Activated CD4-positive, alpha-beta T cell treated with anti-CD3 and anti-CD28 coated beads for 36 hours (primary cell): ENCODE measurements at regions not wholly inside any gene's neighbourhood (a gene's known extent, or its start where the extent isn't known, plus 50 kb on each side); places are given as distances from the start of the nearest gene placed in this dataset.

ENCODE experiments used
- ATAC-seq: fragments of 200-7000 bp; cut with Tn5 transposase; one replicate; pipeline ENCODE4 v1.10.0; 2021; ENCODE audit warnings: mild to moderate bottlenecking, moderate library complexity
- CTCF ChIA-PET: fragments of 350-600 bp; sonication (Branson Sonifier 250); formaldehyde crosslinking; loops from one replicate; lab custom pipeline; 2021; ENCODE audit warnings: antibody characterized with exemption; lab: Charles Lee
- POLR2A ChIA-PET: fragments of 350-600 bp; sonication (Branson Sonifier 250); formaldehyde crosslinking; loops from one replicate; lab custom pipeline; 2021; ENCODE audit warnings: antibody characterized with exemption, inconsistent platforms; lab: Charles Lee
- DNase-seq: peaks from one replicate; pipeline ENCODE4 v3.0.0-alpha.2; 2020
- H3K27ac Mint-ChIP-seq: one replicate; pipeline ENCODE4 v1.8.0; 2021; ENCODE audit warnings: mixed read lengths
- H3K27me3 Mint-ChIP-seq: one replicate; pipeline ENCODE4 v1.8.0; 2021; ENCODE audit warnings: mixed read lengths
- H3K36me3 Mint-ChIP-seq: one replicate; pipeline ENCODE4 v1.8.0; 2021; ENCODE audit warnings: low read depth, mixed read lengths
- H3K4me1 Mint-ChIP-seq: one replicate; pipeline ENCODE4 v1.8.0; 2021; ENCODE audit warnings: mixed read lengths
- H3K4me3 Mint-ChIP-seq: one replicate; pipeline ENCODE4 v1.8.0; 2021; ENCODE audit warnings: mild to moderate bottlenecking, moderate library complexity, mixed read lengths
- H3K9me3 Mint-ChIP-seq: one replicate; pipeline ENCODE4 v1.8.0; 2021; ENCODE audit warnings: low read depth, mixed read lengths
- intact Hi-C, 2 experiments: fragments of 100-400 bp; cut with DNase I in 1 of 2; cut with micrococcal nuclease in 1 of 2; formaldehyde crosslinking; loops; one replicate each; pipeline versions ENCODE4 v1.14.2 to v1.15.1; 2022 to 2024; cut with DNase I, micrococcal nuclease

- no peaks in the 10 kb centered on the region for H3K27me3 Mint-ChIP-seq
- H3K36me3 Mint-ChIP-seq = no peaks in the 10 kb centered on the region
- ChIA-PET CTCF (no interaction called here), POLR2A (no interaction called here)
- no peaks in the 10 kb centered on the region for H3K4me1 Mint-ChIP-seq
- no peak overlapping the region for H3K4me3 Mint-ChIP-seq
- no peak for DNase-seq
- no peak overlapping the region for H3K27ac Mint-ChIP-seq
- intact Hi-C loops = no loop called here
- ATAC-seq = no peak
- no peaks in the 10 kb centered on the region for H3K9me3 Mint-ChIP-seq
Measured at GRCh38 chr6:91341473-91341872, 754.6 kb upstream of the MAP3K7 start.

GRCh38 chr6:91340896-91341395 lies 754.1 kb upstream of the MAP3K7 start:
- Mint-ChIP-seq H3K4me3 (no peak overlapping the region), H3K36me3 (no peaks in the 10 kb centered on the region), H3K4me1 (no peaks in the 10 kb centered on the region), H3K27ac (no peak overlapping the region), H3K27me3 (no peaks in the 10 kb centered on the region), H3K9me3 (no peaks in the 10 kb centered on the region)
- intact Hi-C loops = no loop called here
- ChIA-PET CTCF (no interaction called here), POLR2A (no interaction called here)
- ATAC-seq (no peak), DNase-seq (no peak)

GRCh38 chr6:91337967-91338366 lies 751.1 kb upstream of the MAP3K7 start:
- Mint-ChIP-seq H3K36me3 (no peaks in the 10 kb centered on the region), H3K9me3 (no peaks in the 10 kb centered on the region), H3K27me3 (no peaks in the 10 kb centered on the region), H3K4me3 (no peak overlapping the region), H3K27ac (no peak overlapping the region), H3K4me1 (no peaks in the 10 kb centered on the region)
- CTCF ChIA-PET = interaction anchor here (0.7 to 1.1 kb wide), 2 partner anchors 29 to 449 kb away, joined by 3 read pairs; no protein-coding TSS in a partner anchor
- no peak for DNase-seq
- POLR2A ChIA-PET = no interaction called here
- intact Hi-C loops = no loop called here
- ATAC-seq = no peak

GRCh38 chr6:91330896-91331295 lies 744.0 kb upstream of the MAP3K7 start:
- no peaks in the 10 kb centered on the region for H3K4me1 Mint-ChIP-seq
- intact Hi-C loops = no loop called here
- H3K27me3 Mint-ChIP-seq = no peaks in the 10 kb centered on the region
- CTCF ChIA-PET = no interaction called here
- POLR2A ChIA-PET = interaction anchor here (0.6 kb wide), 1 partner anchor 79 kb away, joined by 4 read pairs; no protein-coding TSS in a partner anchor
- no peaks in the 10 kb centered on the region for H3K9me3 Mint-ChIP-seq
- H3K27ac Mint-ChIP-seq = no peak overlapping the region
- DNase-seq (no peak), ATAC-seq (no peak)
- H3K36me3 Mint-ChIP-seq = no peaks in the 10 kb centered on the region
- no peak overlapping the region for H3K4me3 Mint-ChIP-seq

- H3K4me1 Mint-ChIP-seq = no peaks in the 10 kb centered on the region
- intact Hi-C loops = no loop called here
- ChIA-PET CTCF (interaction anchor here (0.9 kb wide), 1 partner anchor 17 kb away, joined by 3 read pairs; no protein-coding TSS in a partner anchor), POLR2A (no interaction called here)
- H3K36me3 Mint-ChIP-seq = no peaks in the 10 kb centered on the region
- no peak overlapping the region for H3K4me3 Mint-ChIP-seq
- no peak overlapping the region for H3K27ac Mint-ChIP-seq
- no peaks in the 10 kb centered on the region for H3K27me3 Mint-ChIP-seq
- DNase-seq = no peak
- ATAC-seq = no peak
- no peaks in the 10 kb centered on the region for H3K9me3 Mint-ChIP-seq
Measured at GRCh38 chr6:91328241-91328640, 741.4 kb upstream of the MAP3K7 start.

- Mint-ChIP-seq H3K9me3 (no peaks in the 10 kb centered on the region), H3K27me3 (no peaks in the 10 kb centered on the region), H3K36me3 (no peaks in the 10 kb centered on the region), H3K27ac (no peak overlapping the region), H3K4me3 (no peak overlapping the region), H3K4me1 (no peaks in the 10 kb centered on the region)
- intact Hi-C loops = no loop called here
- ChIA-PET POLR2A (no interaction called here), CTCF (no interaction called here)
- ATAC-seq (no peak), DNase-seq (no peak)
Measured at GRCh38 chr6:91324711-91325110, 737.8 kb upstream of the MAP3K7 start.

- ChIA-PET POLR2A (no interaction called here), CTCF (no interaction called here)
- Mint-ChIP-seq H3K4me3 (no peak overlapping the region), H3K36me3 (no peaks in the 10 kb centered on the region), H3K27ac (no peak overlapping the region), H3K27me3 (no peaks in the 10 kb centered on the region), H3K9me3 (no peaks in the 10 kb centered on the region), H3K4me1 (no peaks in the 10 kb centered on the region)
- intact Hi-C loops = no loop called here
- ATAC-seq (no peak), DNase-seq (no peak)
Measured at GRCh38 chr6:91317984-91318383, 731.1 kb upstream of the MAP3K7 start.

GRCh38 chr6:91317247-91317835 lies 730.5 kb upstream of the MAP3K7 start:
- Mint-ChIP-seq H3K27ac (no peak overlapping the region), H3K36me3 (no peaks in the 10 kb centered on the region), H3K9me3 (no peaks in the 10 kb centered on the region), H3K4me3 (no peak overlapping the region), H3K27me3 (no peaks in the 10 kb centered on the region), H3K4me1 (no peaks in the 10 kb centered on the region)
- ATAC-seq = no peak
- POLR2A ChIA-PET = no interaction called here
- intact Hi-C loops = no loop called here
- no peak for DNase-seq
- CTCF ChIA-PET = no interaction called here

- no peak for DNase-seq
- no peak for ATAC-seq
- Mint-ChIP-seq H3K4me1 (no peaks in the 10 kb centered on the region), H3K4me3 (no peak overlapping the region), H3K9me3 (no peaks in the 10 kb centered on the region), H3K27ac (no peak overlapping the region), H3K27me3 (no peaks in the 10 kb centered on the region), H3K36me3 (no peaks in the 10 kb centered on the region)
- intact Hi-C loops = no loop called here
- ChIA-PET POLR2A (no interaction called here), CTCF (no interaction called here)
Measured at GRCh38 chr6:91310178-91310577, 723.3 kb upstream of the MAP3K7 start.

- POLR2A ChIA-PET = no interaction called here
- peaks cover 2% of the 10 kb centered on the region for H3K9me3 Mint-ChIP-seq
- no peaks in the 10 kb centered on the region for H3K27me3 Mint-ChIP-seq
- H3K4me1 Mint-ChIP-seq = no peaks in the 10 kb centered on the region
- ATAC-seq (no peak), DNase-seq (no peak)
- intact Hi-C loops = no loop called here
- H3K27ac Mint-ChIP-seq = no peak overlapping the region
- H3K36me3 Mint-ChIP-seq = no peaks in the 10 kb centered on the region
- no peak overlapping the region for H3K4me3 Mint-ChIP-seq
- CTCF ChIA-PET = interaction anchor here (1.7 kb wide), 1 partner anchor 18 kb away, joined by 3 read pairs; no protein-coding TSS in a partner anchor
Measured at GRCh38 chr6:91305755-91306154, 718.9 kb upstream of the MAP3K7 start.

GRCh38 chr6:91304521-91304920 lies 717.6 kb upstream of the MAP3K7 start:
- no peaks in the 10 kb centered on the region for H3K4me1 Mint-ChIP-seq
- ChIA-PET POLR2A (no interaction called here), CTCF (interaction anchor here (1.7 kb wide), 1 partner anchor 17 kb away, joined by 3 read pairs; no protein-coding TSS in a partner anchor)
- no peak overlapping the region for H3K4me3 Mint-ChIP-seq
- DNase-seq = no peak
- ATAC-seq = no peak
- no peaks in the 10 kb centered on the region for H3K36me3 Mint-ChIP-seq
- H3K27me3 Mint-ChIP-seq = no peaks in the 10 kb centered on the region
- H3K9me3 Mint-ChIP-seq = peaks cover 2% of the 10 kb centered on the region
- intact Hi-C loops = no loop called here
- no peak overlapping the region for H3K27ac Mint-ChIP-seq

GRCh38 chr6:91303326-91303725 lies 716.5 kb upstream of the MAP3K7 start:
- no peak for ATAC-seq

More at GRCh38 chr6:91303326-91303725, 716.5 kb upstream of the MAP3K7 start:
- intact Hi-C loops = no loop called here
- peaks cover 2% of the 10 kb centered on the region for H3K9me3 Mint-ChIP-seq
- H3K36me3 Mint-ChIP-seq = no peaks in the 10 kb centered on the region
- ChIA-PET CTCF (no interaction called here), POLR2A (no interaction called here)
- no peak for DNase-seq
- no peaks in the 10 kb centered on the region for H3K27me3 Mint-ChIP-seq
- no peaks in the 10 kb centered on the region for H3K4me1 Mint-ChIP-seq
- no peak overlapping the region for H3K27ac Mint-ChIP-seq
- H3K4me3 Mint-ChIP-seq = no peak overlapping the region
